PFSK-1 (cell line): ENCODE measurements at regions not wholly inside any gene's neighbourhood (a gene's known extent, or its start where the extent isn't known, plus 50 kb on each side); places are given as distances from the start of the nearest gene placed in this dataset.

Source experiments
- FOXP2 ChIP-seq: optimal IDR thresholded peaks from 2 replicates; pipeline ENCODE3; 2011; ENCODE audit warnings: borderline replicate concordance, control low read depth, inconsistent platforms; ENCODE audit not compliant: insufficient read depth; ENCODE audit errors: extremely low read length, extremely low read depth
- POLR2AphosphoS5 ChIP-seq: IDR thresholded peaks from 2 replicates; pipeline ENCODE4 v1.6.1; 2012; ENCODE audit warnings: low read depth, mild to moderate bottlenecking, control low read depth, low read length, moderate library complexity
- SIN3A ChIP-seq: IDR thresholded peaks from 2 replicates; pipeline ENCODE4 v1.6.1; 2012; ENCODE audit warnings: mild to moderate bottlenecking, low read length, moderate library complexity, borderline replicate concordance; ENCODE audit not compliant: insufficient read depth
- TAF1 ChIP-seq: IDR thresholded peaks from 2 replicates; pipeline ENCODE4 v1.6.1; 2012; ENCODE audit warnings: low read length, control low read depth, borderline replicate concordance; ENCODE audit not compliant: insufficient read depth
- TF ChIP-seq, protein P1 (sequence below), 2 experiments: IDR thresholded peaks; 2 replicates each; pipeline versions ENCODE4 v1.6.1 to v1.8.0; 2011 to 2012; ENCODE audit warnings: low read depth in 2 of 2, low read length in 2 of 2, control low read depth in 1 of 2, inconsistent platforms in 1 of 2, mild to moderate bottlenecking in 1 of 2, moderate library complexity in 1 of 2; ENCODE audit not compliant: insufficient read depth in 1 of 2

DNA sequence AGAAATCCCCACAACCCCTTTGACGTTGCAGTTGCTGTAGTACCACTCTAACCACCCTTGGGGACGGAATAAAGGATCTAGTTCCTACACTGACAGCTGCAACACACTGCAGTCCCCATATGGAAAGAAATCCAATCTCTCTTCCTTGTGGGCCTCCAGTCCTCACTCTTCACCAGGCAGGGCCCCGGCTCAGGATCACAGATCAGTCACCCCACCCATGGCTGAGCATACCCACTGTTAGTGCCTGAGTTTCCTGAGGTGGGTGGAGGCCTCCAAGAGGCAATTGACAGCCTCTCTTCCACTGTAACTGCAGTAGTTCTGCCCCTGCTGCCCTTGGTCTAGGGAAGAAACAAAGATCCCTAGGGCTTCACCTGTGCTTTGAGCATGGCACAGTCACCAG lies 670.0 kb upstream of the CDH2 start:
- TF ChIP-seq FOXP2 (no peak), SIN3A (no peak), POLR2AphosphoS5 (no peak), TAF1 (no peak)
- TF ChIP-seq, protein P1, sequence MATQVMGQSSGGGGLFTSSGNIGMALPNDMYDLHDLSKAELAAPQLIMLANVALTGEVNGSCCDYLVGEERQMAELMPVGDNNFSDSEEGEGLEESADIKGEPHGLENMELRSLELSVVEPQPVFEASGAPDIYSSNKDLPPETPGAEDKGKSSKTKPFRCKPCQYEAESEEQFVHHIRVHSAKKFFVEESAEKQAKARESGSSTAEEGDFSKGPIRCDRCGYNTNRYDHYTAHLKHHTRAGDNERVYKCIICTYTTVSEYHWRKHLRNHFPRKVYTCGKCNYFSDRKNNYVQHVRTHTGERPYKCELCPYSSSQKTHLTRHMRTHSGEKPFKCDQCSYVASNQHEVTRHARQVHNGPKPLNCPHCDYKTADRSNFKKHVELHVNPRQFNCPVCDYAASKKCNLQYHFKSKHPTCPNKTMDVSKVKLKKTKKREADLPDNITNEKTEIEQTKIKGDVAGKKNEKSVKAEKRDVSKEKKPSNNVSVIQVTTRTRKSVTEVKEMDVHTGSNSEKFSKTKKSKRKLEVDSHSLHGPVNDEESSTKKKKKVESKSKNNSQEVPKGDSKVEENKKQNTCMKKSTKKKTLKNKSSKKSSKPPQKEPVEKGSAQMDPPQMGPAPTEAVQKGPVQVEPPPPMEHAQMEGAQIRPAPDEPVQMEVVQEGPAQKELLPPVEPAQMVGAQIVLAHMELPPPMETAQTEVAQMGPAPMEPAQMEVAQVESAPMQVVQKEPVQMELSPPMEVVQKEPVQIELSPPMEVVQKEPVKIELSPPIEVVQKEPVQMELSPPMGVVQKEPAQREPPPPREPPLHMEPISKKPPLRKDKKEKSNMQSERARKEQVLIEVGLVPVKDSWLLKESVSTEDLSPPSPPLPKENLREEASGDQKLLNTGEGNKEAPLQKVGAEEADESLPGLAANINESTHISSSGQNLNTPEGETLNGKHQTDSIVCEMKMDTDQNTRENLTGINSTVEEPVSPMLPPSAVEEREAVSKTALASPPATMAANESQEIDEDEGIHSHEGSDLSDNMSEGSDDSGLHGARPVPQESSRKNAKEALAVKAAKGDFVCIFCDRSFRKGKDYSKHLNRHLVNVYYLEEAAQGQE (IDR thresholded peaks at IDR 0.05; ENCODE audit: insufficient read depth in 1 of 2, low read depth in 2 of 2, low read length in 2 of 2), result no peak

DNA sequence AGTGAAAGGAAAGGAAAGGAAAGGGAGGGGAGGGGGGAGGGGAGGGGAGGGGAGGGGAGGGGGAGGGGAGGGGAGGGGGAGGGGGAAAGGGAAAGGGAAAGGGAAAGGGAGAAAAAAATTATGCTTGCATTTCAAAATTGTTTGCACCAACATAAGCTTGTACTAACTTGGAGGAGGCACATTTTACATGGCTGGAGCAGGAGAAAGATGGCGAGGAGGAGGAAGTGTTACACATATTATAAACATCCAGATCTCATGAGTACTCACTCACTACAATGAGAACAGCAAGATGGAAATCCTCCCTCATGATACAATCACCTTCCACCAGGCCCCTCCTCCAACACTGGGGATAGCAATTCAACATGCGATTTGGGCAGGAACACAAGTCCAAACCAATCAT lies 660.2 kb upstream of the CDH2 start:
- TF ChIP-seq TAF1 (no peak), SIN3A (no peak), FOXP2 (no peak), POLR2AphosphoS5 (no peak)
- TF ChIP-seq, protein P1 (IDR thresholded peaks at IDR 0.05; ENCODE audit: insufficient read depth in 1 of 2, low read depth in 2 of 2, low read length in 2 of 2), result no peak

DNA sequence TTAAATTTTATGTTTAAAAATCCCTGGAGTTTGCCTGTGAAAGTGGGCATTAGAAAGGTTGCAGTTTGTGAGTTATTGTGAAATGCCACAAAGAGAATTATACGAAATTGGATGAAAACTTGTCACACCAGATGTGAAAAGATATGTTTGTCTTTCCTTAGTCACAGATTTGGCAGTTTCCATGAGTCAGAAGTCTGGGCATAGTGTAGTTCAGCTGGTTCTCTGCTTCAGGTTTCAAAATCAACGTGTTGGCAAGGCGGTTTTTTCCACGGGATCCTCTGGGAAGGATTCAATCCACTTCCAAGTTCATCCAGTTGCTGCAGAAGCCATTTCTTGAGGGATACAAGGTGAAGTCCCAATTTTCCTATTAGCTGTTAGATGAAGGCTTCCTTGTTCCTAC lies 658.0 kb upstream of the CDH2 start:
- TF ChIP-seq POLR2AphosphoS5 (no peak), TAF1 (no peak), SIN3A (no peak), FOXP2 (no peak)

DNA sequence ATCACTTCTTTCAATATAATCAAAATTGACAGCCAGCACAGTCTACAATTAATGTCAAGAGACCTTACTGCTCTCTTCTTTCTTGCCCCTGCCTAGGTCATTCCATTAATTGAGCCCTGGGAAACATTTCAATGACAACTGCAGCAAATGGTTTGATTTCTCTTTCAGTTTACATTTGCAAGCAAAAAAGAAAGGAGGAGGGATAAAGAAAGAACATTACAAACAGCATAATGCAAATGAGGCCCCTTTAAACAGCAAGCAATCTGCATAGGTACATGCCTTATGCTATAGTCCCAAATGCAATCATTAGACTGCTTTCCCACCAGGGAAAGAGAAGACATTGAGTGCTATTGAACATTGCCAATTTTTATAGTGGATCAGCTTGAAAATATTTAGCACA lies 655.0 kb upstream of the CDH2 start:
- no peak for TF ChIP-seq TAF1
- no peak for TF ChIP-seq SIN3A
- TF ChIP-seq, protein P1 (IDR thresholded peaks at IDR 0.05; ENCODE audit: insufficient read depth in 1 of 2, low read depth in 2 of 2, low read length in 2 of 2), result no peak
- TF ChIP-seq POLR2AphosphoS5, result no peak
- no peak for TF ChIP-seq FOXP2

DNA sequence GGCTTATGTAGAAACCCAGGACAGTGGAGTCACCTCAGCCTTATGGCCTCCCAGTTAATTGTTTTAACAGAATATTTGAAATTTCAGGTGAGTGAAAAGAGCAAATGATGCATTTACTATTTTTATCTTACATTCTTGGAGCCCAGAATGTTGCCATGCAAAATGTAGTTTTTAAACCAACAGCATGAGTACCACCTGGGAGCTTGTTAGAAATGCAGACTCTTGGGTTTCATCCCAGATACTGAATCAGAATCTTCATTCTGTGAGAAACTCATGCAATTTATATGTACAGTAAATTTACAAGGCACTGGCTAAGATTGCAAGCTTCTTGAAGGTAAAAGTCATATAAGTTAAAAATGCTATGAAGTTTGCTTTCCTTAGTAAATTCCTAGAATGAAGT lies 654.5 kb upstream of the CDH2 start:
- TF ChIP-seq, protein P1 (IDR thresholded peaks at IDR 0.05; ENCODE audit: insufficient read depth in 1 of 2, low read depth in 2 of 2, low read length in 2 of 2), result no peak
- TF ChIP-seq TAF1 (no peak), SIN3A (no peak), POLR2AphosphoS5 (no peak), FOXP2 (no peak)
